ENCODE measurements at regions not wholly inside any gene's neighbourhood (a gene's known extent, or its start where the extent isn't known, plus 50 kb on each side); places are given as distances from the start of the nearest gene placed in this dataset.
"Not testable (repeated sequence)": the region's sequence is repeated elsewhere in the genome, so short reads cannot be mapped to it uniquely, and the experiment has no call there.

DNA sequence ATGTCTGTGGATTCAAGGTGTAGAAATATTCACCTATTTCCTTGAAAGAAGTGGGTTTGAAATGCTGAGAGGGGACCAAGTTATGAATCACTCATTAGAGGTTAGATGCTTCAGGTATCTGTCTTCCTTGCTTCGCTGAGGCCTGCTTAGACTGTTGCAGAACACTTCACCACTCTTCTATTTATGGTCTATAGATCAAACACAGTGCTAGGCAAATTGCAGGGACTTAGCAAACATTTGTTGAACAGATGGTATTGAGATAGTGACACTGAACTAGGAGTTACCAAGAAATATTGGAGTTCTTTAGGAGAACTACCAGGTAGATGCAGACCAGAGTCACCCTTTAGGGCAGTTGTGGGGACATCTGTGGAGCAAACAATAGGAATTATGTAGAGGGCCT lies 123.8 kb downstream of the RFPL4B start:
- Histone ChIP-seq H3K9me3 (no peaks in the 10 kb centered on the region), H3K4me1 (no peaks in the 10 kb centered on the region), H3K27me3 (no peaks in the 10 kb centered on the region), H3K27ac (no peak overlapping the region), H3K36me3 (no peaks in the 10 kb centered on the region), H3K4me3 (no peak overlapping the region)
- TF ChIP-seq, protein P1, sequence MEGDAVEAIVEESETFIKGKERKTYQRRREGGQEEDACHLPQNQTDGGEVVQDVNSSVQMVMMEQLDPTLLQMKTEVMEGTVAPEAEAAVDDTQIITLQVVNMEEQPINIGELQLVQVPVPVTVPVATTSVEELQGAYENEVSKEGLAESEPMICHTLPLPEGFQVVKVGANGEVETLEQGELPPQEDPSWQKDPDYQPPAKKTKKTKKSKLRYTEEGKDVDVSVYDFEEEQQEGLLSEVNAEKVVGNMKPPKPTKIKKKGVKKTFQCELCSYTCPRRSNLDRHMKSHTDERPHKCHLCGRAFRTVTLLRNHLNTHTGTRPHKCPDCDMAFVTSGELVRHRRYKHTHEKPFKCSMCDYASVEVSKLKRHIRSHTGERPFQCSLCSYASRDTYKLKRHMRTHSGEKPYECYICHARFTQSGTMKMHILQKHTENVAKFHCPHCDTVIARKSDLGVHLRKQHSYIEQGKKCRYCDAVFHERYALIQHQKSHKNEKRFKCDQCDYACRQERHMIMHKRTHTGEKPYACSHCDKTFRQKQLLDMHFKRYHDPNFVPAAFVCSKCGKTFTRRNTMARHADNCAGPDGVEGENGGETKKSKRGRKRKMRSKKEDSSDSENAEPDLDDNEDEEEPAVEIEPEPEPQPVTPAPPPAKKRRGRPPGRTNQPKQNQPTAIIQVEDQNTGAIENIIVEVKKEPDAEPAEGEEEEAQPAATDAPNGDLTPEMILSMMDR (IDR thresholded peaks at IDR 0.05), result no peak
- DNase-seq, result no peak

DNA sequence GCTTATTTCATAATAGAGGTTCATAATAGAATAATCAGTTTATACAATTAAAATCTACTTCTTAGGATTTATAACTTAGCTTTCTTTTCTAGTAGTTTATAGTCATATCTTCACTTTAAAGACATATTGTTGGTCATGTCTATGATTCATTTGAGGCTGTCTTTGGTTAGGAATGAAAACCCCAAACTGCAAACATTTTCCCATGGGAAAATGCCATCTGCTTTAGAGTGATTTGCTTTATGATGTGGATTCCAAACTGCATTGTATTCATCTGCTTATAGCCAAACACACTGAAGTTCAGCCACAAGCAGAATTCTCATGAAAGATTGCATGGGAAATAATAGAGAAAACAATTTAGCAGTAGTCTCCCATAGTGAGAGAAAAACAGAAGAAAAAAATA lies 128.0 kb downstream of the RFPL4B start:
- Histone ChIP-seq H3K9me3 (no peaks in the 10 kb centered on the region), H3K27ac (no peak overlapping the region), H3K27me3 (no peaks in the 10 kb centered on the region), H3K36me3 (no peaks in the 10 kb centered on the region), H3K4me1 (no peaks in the 10 kb centered on the region), H3K4me3 (no peak overlapping the region)
- DNase-seq, result no peak
- TF ChIP-seq POLR2A (IDR thresholded peaks at IDR 0.05), result no peak
- TF ChIP-seq, protein P1 (IDR thresholded peaks at IDR 0.05), result no peak

DNA sequence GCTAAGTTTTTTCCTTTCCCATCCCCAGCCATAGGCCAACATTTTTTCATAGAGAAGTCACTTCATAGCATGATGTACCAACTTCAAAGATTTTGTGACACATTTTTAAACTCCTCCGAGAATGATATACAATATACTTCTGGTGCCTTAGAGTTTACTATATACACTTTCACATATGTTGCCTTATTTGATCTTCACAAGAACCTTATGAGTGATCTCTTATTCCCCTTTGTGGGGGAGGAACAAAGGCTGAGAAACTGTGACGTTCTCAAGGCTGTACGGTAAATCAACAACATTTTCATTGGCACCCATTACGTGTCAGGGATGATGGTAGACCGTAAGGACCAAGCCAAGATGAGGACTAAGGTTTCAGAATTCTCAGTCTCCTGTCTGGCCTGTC lies 130.0 kb downstream of the RFPL4B start:
- no peak for DNase-seq
- no peaks in the 10 kb centered on the region for H3K27me3 ChIP-seq
- H3K36me3 ChIP-seq, result no peaks in the 10 kb centered on the region
- H3K4me3 ChIP-seq, result no peak overlapping the region
- H3K9me3 ChIP-seq, result no peaks in the 10 kb centered on the region
- H3K27ac ChIP-seq, result no peak overlapping the region
- H3K4me1 ChIP-seq, result no peaks in the 10 kb centered on the region
- TF ChIP-seq POLR2A (IDR thresholded peaks at IDR 0.05), result no peak
- TF ChIP-seq, protein P1 (IDR thresholded peaks at IDR 0.05), result no peak

DNA sequence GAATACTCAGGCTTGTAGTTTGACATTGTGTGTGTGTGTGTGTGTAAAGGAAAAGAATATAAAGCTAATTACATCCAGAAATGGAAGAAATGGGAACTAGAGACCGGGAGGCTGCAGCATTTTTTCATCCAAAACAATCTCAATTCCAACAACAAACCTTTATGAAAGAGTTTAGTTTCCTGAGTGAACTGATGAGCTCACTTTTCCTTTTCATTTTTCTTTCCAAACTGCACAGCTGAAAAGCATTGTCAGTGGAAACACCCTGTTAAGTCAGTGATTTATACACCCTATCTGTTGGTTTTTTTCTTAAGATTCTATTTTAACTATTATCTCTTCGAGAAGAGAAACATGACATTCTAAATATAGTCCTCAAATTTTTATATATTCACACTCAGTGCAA lies 130.9 kb downstream of the RFPL4B start:
- Histone ChIP-seq H3K4me1 (no peaks in the 10 kb centered on the region), H3K27me3 (no peaks in the 10 kb centered on the region), H3K9me3 (no peaks in the 10 kb centered on the region), H3K36me3 (no peaks in the 10 kb centered on the region), H3K27ac (no peak overlapping the region), H3K4me3 (no peak overlapping the region)
- TF ChIP-seq POLR2A (IDR thresholded peaks at IDR 0.05), result no peak
- TF ChIP-seq, protein P1 (IDR thresholded peaks at IDR 0.05), result no peak
- DNase-seq, result no peak

DNA sequence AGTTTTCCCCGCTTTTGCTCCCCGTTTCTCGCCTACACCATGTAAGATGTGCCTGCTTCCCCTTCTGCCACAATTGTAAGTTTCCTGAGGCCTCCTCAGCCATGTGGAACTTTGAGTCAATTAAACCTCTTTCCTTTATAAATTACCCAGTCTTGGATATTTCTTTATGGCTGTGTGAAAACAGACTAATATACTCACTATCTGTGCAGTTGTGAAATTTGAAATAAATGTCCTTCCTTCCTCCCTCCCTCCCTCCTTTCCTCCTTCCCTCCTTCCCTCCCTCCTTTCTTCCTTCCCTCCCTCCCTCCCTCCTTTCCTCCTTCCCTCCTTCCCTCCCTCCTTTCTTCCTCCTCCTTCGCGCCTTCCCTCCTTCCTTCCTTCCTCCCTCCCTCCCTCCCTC lies 132.8 kb downstream of the RFPL4B start:
- not testable (repeated sequence) for H3K36me3 ChIP-seq, H3K27ac ChIP-seq, H3K4me3 ChIP-seq, H3K9me3 ChIP-seq, H3K4me1 ChIP-seq, DNase-seq, H3K27me3 ChIP-seq

DNA sequence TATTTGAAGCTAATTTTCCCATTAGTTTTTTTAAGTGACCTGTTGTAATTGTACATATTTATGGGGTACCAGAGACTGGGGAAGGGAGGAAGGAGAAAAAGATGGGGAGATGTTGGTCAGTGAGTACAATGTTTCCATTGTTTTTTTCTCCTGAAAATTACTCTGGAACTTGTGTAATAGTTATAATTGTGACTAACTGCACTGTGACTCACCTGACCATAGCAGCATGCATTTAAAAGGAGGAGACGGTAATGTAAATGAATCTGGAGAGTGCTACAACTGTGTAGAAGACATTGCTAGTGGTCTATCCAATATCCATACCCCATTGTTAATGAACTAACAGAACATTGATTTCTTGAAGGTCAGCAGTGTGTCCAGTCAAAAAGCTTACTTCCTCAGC lies 133.4 kb downstream of the RFPL4B start:
- no peak for DNase-seq
- H3K4me3 ChIP-seq, result no peak overlapping the region
- H3K36me3 ChIP-seq, result no peaks in the 10 kb centered on the region
- no peak for TF ChIP-seq POLR2A (IDR thresholded peaks at IDR 0.05)
- TF ChIP-seq, protein P1 (IDR thresholded peaks at IDR 0.05), result no peak
- H3K9me3 ChIP-seq, result no peaks in the 10 kb centered on the region
- no peaks in the 10 kb centered on the region for H3K27me3 ChIP-seq
- no peaks in the 10 kb centered on the region for H3K4me1 ChIP-seq
- H3K27ac ChIP-seq, result no peak overlapping the region
